ENCODE measurements at regions not wholly inside any gene's neighbourhood (a gene's known extent, or its start where the extent isn't known, plus 50 kb on each side); places are given as distances from the start of the nearest gene placed in this dataset.

GRCh38 chr15:95097361-95097760, 866.0 kb downstream of the MCTP2 start:
- 64% methylated on average over 2 of the region's 2 CpGs for WGBS
- Histone ChIP-seq H3K36me3 (no peaks in the 10 kb centered on the region), H3K4me3 (no peak overlapping the region), H3K27ac (no peak overlapping the region), H3K27me3 (replicated peaks; ENCODE audit: insufficient read depth) (no peaks in the 10 kb centered on the region), H3K9me3 (no peaks in the 10 kb centered on the region), H3K4me1 (replicated peaks) (no peaks in the 10 kb centered on the region)
- intact Hi-C loops (cut with DNase I) = no loop called here
- no peak for DNase-seq (ENCODE audit: low spot score)
- no peak for TF ChIP-seq POLR2A (IDR thresholded peaks at IDR 0.05)
- no peak for TF ChIP-seq POLR2AphosphoS5 (IDR thresholded peaks at IDR 0.05)
- TF ChIP-seq CTCF (IDR thresholded peaks at IDR 0.05) = no peak

- Histone ChIP-seq H3K4me1 (replicated peaks) (no peaks in the 10 kb centered on the region), H3K27ac (no peak overlapping the region), H3K27me3 (replicated peaks; ENCODE audit: insufficient read depth) (no peaks in the 10 kb centered on the region), H3K36me3 (no peaks in the 10 kb centered on the region), H3K9me3 (no peaks in the 10 kb centered on the region), H3K4me3 (no peak overlapping the region)
- no peak for TF ChIP-seq POLR2AphosphoS5 (IDR thresholded peaks at IDR 0.05)
- no peak for TF ChIP-seq POLR2A (IDR thresholded peaks at IDR 0.05)
- no peak for TF ChIP-seq CTCF (IDR thresholded peaks at IDR 0.05)
- DNase-seq (ENCODE audit: low spot score) = no peak
- 100% methylated on average over 2 of the region's 2 CpGs for WGBS
- intact Hi-C loops (cut with DNase I) = no loop called here
These were observed 873.9 kb downstream of the MCTP2 start for GRCh38 chr15:95105229-95105628.

- Histone ChIP-seq H3K4me1 (replicated peaks) (no peaks in the 10 kb centered on the region), H3K4me3 (no peak overlapping the region), H3K36me3 (no peaks in the 10 kb centered on the region), H3K27me3 (replicated peaks; ENCODE audit: insufficient read depth) (no peaks in the 10 kb centered on the region), H3K27ac (no peak overlapping the region), H3K9me3 (no peaks in the 10 kb centered on the region)
- DNase-seq (ENCODE audit: low spot score) = no peak
- no peak for TF ChIP-seq CTCF (IDR thresholded peaks at IDR 0.05)
- TF ChIP-seq POLR2AphosphoS5 (IDR thresholded peaks at IDR 0.05) = no peak
- no peak for TF ChIP-seq POLR2A (IDR thresholded peaks at IDR 0.05)
- intact Hi-C loops (cut with DNase I) = no loop called here
- WGBS = 78% methylated on average over 2 of the region's 2 CpGs
These were observed 875.4 kb downstream of the MCTP2 start for GRCh38 chr15:95106801-95107200.

GRCh38 chr15:95108673-95109072, 877.3 kb downstream of the MCTP2 start:
- H3K27ac ChIP-seq = no peak overlapping the region
- H3K4me1 ChIP-seq (replicated peaks) = no peaks in the 10 kb centered on the region
- H3K9me3 ChIP-seq = no peaks in the 10 kb centered on the region
- no peak overlapping the region for H3K4me3 ChIP-seq
- H3K36me3 ChIP-seq = no peaks in the 10 kb centered on the region
- no peaks in the 10 kb centered on the region for H3K27me3 ChIP-seq (replicated peaks; ENCODE audit: insufficient read depth)
- TF ChIP-seq POLR2AphosphoS5 (IDR thresholded peaks at IDR 0.05) (no peak), CTCF (IDR thresholded peaks at IDR 0.05) (no peak), POLR2A (IDR thresholded peaks at IDR 0.05) (no peak)
- WGBS = 84% methylated on average over 3 of the region's 3 CpGs
- intact Hi-C loops (cut with DNase I) = no loop called here
- no peak for DNase-seq (ENCODE audit: low spot score)

GRCh38 chr15:95111969-95112368, 880.6 kb downstream of the MCTP2 start:
- Histone ChIP-seq H3K27ac (no peak overlapping the region), H3K36me3 (no peaks in the 10 kb centered on the region), H3K4me3 (no peak overlapping the region), H3K4me1 (replicated peaks) (no peaks in the 10 kb centered on the region), H3K9me3 (no peaks in the 10 kb centered on the region), H3K27me3 (replicated peaks; ENCODE audit: insufficient read depth) (no peaks in the 10 kb centered on the region)
- intact Hi-C loops (cut with DNase I) = no loop called here
- TF ChIP-seq CTCF (IDR thresholded peaks at IDR 0.05) (no peak), POLR2AphosphoS5 (IDR thresholded peaks at IDR 0.05) (no peak), POLR2A (IDR thresholded peaks at IDR 0.05) (no peak)
- DNase-seq (ENCODE audit: low spot score) = no peak
- WGBS = 95% methylated on average over 5 of the region's 5 CpGs
